RWPE2 (cell line): ENCODE measurements at regions not wholly inside any gene's neighbourhood (a gene's known extent, or its start where the extent isn't known, plus 50 kb on each side); places are given as distances from the start of the nearest gene placed in this dataset.

Source experiments
- ATAC-seq: fragments of 200-7000 bp; cut with Tn5 transposase; 3 replicates; pipeline ENCODE4 v1.9.1; 2021; ENCODE audit warnings: low read depth
- DNase-seq: peaks from one replicate; pipeline ENCODE4 v3.0.0-alpha.2; 2020; ENCODE audit warnings: low spot score
- H3K27ac ChIP-seq: fragments of 450-650 bp; 2 replicates; pipeline ENCODE4 v1.5.1; 2017; ENCODE audit warnings: mild to moderate bottlenecking; ENCODE audit not compliant: poor library complexity, severe bottlenecking
- H3K27me3 ChIP-seq: fragments of 250-450 bp; sonication (Bioruptor Pico); 2 replicates; pipeline ENCODE4 v1.5.1; 2021; ENCODE audit warnings: mild to moderate bottlenecking, moderate library complexity; ENCODE audit not compliant: insufficient read depth, poor library complexity, severe bottlenecking
- H3K36me3 ChIP-seq: fragments of 250-450 bp; sonication (Bioruptor Pico); 2 replicates; pipeline ENCODE4 v1.5.1; 2020; ENCODE audit warnings: low read depth, mild to moderate bottlenecking, moderate library complexity
- H3K4me1 ChIP-seq: fragments of 250-450 bp; sonication (Bioruptor Pico); 2 replicates; pipeline ENCODE4 v1.5.1; 2021; ENCODE audit warnings: mild to moderate bottlenecking, moderate library complexity; ENCODE audit not compliant: insufficient read depth, poor library complexity, severe bottlenecking
- H3K4me3 ChIP-seq: fragments of 250-450 bp; sonication (Bioruptor Pico); 2 replicates; pipeline ENCODE4 v1.5.1; 2021; ENCODE audit warnings: mild to moderate bottlenecking, moderate library complexity; ENCODE audit not compliant: severe bottlenecking
- H3K9me3 ChIP-seq: fragments of 250-450 bp; sonication (Bioruptor Pico); 2 replicates; pipeline ENCODE4 v1.5.1; 2021; ENCODE audit warnings: mild to moderate bottlenecking, moderate library complexity; ENCODE audit not compliant: severe bottlenecking
- TF ChIP-seq, protein P1 (sequence below): fragments of 450-650 bp; IDR thresholded peaks from one replicate; pipeline ENCODE4 v1.5.1; 2017; ENCODE audit warnings: mild to moderate bottlenecking, moderate library complexity; ENCODE audit not compliant: poor library complexity, severe bottlenecking

DNA sequence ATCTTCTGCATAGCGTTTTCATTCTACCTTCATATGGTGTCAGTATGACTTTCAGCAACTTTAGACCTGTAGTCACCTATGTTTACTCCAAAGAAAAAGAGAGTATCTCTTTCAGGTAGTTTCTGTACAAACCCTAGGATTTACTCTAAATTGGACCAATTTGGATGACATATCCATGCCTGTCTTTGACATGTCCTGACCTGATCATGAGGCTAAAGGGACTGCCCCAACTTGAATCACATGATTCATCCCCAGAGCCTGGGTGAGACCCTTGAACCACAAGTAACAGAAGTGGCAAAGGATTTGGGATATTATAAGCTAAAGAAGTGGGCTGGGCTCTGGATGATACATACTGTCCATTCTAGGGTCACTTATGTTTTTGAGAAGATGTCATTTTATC is 124.5 kb upstream of the CSNK1A1L start:
- no peaks in the 10 kb centered on the region for H3K27me3 ChIP-seq
- no peak for DNase-seq

GRCh38 chr13:37226971-37227370 is 121.5 kb upstream of the CSNK1A1L start:
- TF ChIP-seq, protein P1, sequence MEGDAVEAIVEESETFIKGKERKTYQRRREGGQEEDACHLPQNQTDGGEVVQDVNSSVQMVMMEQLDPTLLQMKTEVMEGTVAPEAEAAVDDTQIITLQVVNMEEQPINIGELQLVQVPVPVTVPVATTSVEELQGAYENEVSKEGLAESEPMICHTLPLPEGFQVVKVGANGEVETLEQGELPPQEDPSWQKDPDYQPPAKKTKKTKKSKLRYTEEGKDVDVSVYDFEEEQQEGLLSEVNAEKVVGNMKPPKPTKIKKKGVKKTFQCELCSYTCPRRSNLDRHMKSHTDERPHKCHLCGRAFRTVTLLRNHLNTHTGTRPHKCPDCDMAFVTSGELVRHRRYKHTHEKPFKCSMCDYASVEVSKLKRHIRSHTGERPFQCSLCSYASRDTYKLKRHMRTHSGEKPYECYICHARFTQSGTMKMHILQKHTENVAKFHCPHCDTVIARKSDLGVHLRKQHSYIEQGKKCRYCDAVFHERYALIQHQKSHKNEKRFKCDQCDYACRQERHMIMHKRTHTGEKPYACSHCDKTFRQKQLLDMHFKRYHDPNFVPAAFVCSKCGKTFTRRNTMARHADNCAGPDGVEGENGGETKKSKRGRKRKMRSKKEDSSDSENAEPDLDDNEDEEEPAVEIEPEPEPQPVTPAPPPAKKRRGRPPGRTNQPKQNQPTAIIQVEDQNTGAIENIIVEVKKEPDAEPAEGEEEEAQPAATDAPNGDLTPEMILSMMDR, result no peak
- DNase-seq (no peak), ATAC-seq (peak; percentile 91)
- no peak overlapping the region for H3K4me3 ChIP-seq
- no peaks in the 10 kb centered on the region for H3K4me1 ChIP-seq
- H3K27ac ChIP-seq, result peak overlapping the region; percentile 50
- H3K9me3 ChIP-seq, result no peaks in the 10 kb centered on the region
- H3K36me3 ChIP-seq, result no peaks in the 10 kb centered on the region
- H3K27me3 ChIP-seq, result no peaks in the 10 kb centered on the region

More for the DNA sequence above, 124.5 kb upstream of the CSNK1A1L start:
- TF ChIP-seq, protein P1, result no peak
- Histone ChIP-seq H3K4me1 (no peaks in the 10 kb centered on the region), H3K4me3 (no peak overlapping the region), H3K9me3 (no peaks in the 10 kb centered on the region), H3K36me3 (no peaks in the 10 kb centered on the region), H3K27ac (no peak overlapping the region)
- no peak for ATAC-seq

- peak overlapping the region; percentile 50 for H3K27ac ChIP-seq
- no peaks in the 10 kb centered on the region for H3K27me3 ChIP-seq
- ATAC-seq (no peak), DNase-seq (no peak)
- no peaks in the 10 kb centered on the region for H3K9me3 ChIP-seq
- no peaks in the 10 kb centered on the region for H3K4me1 ChIP-seq
- H3K36me3 ChIP-seq, result no peaks in the 10 kb centered on the region
- H3K4me3 ChIP-seq, result no peak overlapping the region
- TF ChIP-seq, protein P1, result no peak
Measured at GRCh38 chr13:37225414-37226070, 120.1 kb upstream of the CSNK1A1L start.

- ATAC-seq, result no peak
- Histone ChIP-seq H3K9me3 (no peaks in the 10 kb centered on the region), H3K27me3 (no peaks in the 10 kb centered on the region), H3K4me1 (no peaks in the 10 kb centered on the region), H3K36me3 (no peaks in the 10 kb centered on the region), H3K4me3 (no peak overlapping the region), H3K27ac (no peak overlapping the region)
- TF ChIP-seq, protein P1, result no peak
- DNase-seq, result no peak
Measured at GRCh38 chr13:37216331-37216730, 110.9 kb upstream of the CSNK1A1L start.

DNA sequence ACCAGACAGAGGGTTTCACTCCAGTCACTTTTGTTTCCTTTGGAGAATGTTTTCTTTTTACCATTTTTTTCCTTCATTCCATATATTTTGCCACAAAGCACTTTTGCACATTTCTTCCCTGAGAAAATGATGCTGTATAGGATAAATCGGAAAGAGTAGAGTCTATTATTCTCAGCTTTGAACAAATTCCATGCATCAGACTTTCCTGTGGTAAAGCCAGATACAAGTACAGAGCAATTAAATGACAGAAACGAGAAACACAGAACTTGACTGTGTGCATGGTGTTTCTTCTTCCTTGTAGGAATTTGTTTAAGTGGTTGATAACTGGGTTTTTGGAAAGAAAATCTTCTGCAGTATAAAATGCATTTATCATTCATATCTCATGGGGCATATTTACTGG is 107.4 kb upstream of the CSNK1A1L start:
- H3K4me3 ChIP-seq, result no peak overlapping the region
- no peak overlapping the region for H3K27ac ChIP-seq
- ATAC-seq (no peak), DNase-seq (no peak)
- no peaks in the 10 kb centered on the region for H3K27me3 ChIP-seq
- H3K9me3 ChIP-seq, result no peaks in the 10 kb centered on the region
- H3K4me1 ChIP-seq, result no peaks in the 10 kb centered on the region
- H3K36me3 ChIP-seq, result no peaks in the 10 kb centered on the region
- TF ChIP-seq, protein P1, result no peak
